Dermis microvascular lymphatic vessel endothelial cell (primary cell): ENCODE measurements at regions not wholly inside any gene's neighbourhood (a gene's known extent, or its start where the extent isn't known, plus 50 kb on each side); places are given as distances from the start of the nearest gene placed in this dataset.

Experiments
- DNase-seq, 2 donors: peaks; one replicate each; pipeline versions ENCODE4 v3.0.0 to v3.0.0-alpha.2; 2010; ENCODE audit warnings: low read depth in 2 of 2

GRCh38 chr10:88196291-88196690, 332.9 kb downstream of the PTEN start:
- no peak for DNase-seq

- no peak for DNase-seq
Measured at GRCh38 chr10:88198023-88198422, 334.6 kb downstream of the PTEN start.

GRCh38 chr10:88200312-88201032, 337.0 kb downstream of the PTEN start:
- no peak for DNase-seq

GRCh38 chr10:88205842-88206446, 342.5 kb downstream of the PTEN start:
- DNase-seq: no peak

- no peak for DNase-seq
Measured at GRCh38 chr10:88207121-88207546, 343.7 kb downstream of the PTEN start.

- no peak for DNase-seq
Measured at GRCh38 chr10:88209231-88209630, 345.8 kb downstream of the PTEN start.

- DNase-seq: no peak
Measured at GRCh38 chr10:88209837-88210561, 346.6 kb downstream of the PTEN start.

- no peak for DNase-seq
Measured at GRCh38 chr10:88211230-88211629, 347.8 kb downstream of the PTEN start.

- DNase-seq: no peak
Measured at GRCh38 chr10:88212069-88212468, 348.6 kb downstream of the PTEN start.

- DNase-seq: no peak
Measured at GRCh38 chr10:88213065-88213605, 349.7 kb downstream of the PTEN start.

- DNase-seq: no peak
Measured at GRCh38 chr10:88216976-88217375, 353.6 kb downstream of the PTEN start.

- DNase-seq: no peak
Measured at GRCh38 chr10:88218362-88218761, 354.9 kb downstream of the PTEN start.

- no peak for DNase-seq
Measured at GRCh38 chr10:88219753-88220152, 356.3 kb downstream of the PTEN start.

GRCh38 chr10:88221010-88221973, 357.9 kb downstream of the PTEN start:
- DNase-seq: no peak

GRCh38 chr10:88222881-88223280, 359.5 kb downstream of the PTEN start:
- no peak for DNase-seq
